Tibial nerve (tissue), 4 donors: ENCODE measurements at regions not wholly inside any gene's neighbourhood (a gene's known extent, or its start where the extent isn't known, plus 50 kb on each side); places are given as distances from the start of the nearest gene placed in this dataset.

Experiments used
- EP300 ChIP-seq, 2 donors: sonication (generic); formaldehyde crosslinking; IDR thresholded peaks; one replicate each; pipeline ENCODE4 v1.6.1; 2017; ENCODE audit warnings: antibody characterized with exemption in 2 of 2, mild to moderate bottlenecking in 1 of 2
- TF ChIP-seq, protein P1 (sequence below), 5 experiments: fragments of 200-600 bp in 3 of 5; fragments of 450-650 bp in 2 of 5; sonication (generic) in 3 of 5; IDR thresholded peaks; one replicate each; pipeline ENCODE4 v1.5.1; 2016 to 2019; ENCODE audit warnings: antibody characterized with exemption in 5 of 5, mild to moderate bottlenecking in 3 of 5, moderate library complexity in 2 of 5

DNA sequence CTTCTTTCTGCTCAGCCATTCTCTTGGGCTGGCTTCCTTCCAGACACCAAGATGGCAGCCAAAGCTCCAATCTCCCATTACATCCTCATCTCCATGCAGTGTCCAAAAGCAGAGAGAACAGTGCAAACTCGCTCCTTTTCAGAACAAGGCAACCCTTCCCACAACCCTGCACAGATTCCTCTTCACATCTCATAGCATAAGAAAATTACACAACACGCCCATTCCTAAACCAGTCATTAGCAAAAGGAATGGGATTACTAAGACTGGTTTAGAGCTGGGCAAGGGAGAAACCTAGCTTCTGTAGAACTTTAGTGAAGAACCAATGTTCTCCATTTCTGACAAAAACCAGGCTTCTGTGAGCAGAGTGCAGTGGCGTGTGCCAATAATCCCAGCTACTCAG, 51.5 kb upstream of the CTNNA1 start:
- TF ChIP-seq EP300 (IDR thresholded peaks at IDR 0.05): no peak
- TF ChIP-seq, protein P1, sequence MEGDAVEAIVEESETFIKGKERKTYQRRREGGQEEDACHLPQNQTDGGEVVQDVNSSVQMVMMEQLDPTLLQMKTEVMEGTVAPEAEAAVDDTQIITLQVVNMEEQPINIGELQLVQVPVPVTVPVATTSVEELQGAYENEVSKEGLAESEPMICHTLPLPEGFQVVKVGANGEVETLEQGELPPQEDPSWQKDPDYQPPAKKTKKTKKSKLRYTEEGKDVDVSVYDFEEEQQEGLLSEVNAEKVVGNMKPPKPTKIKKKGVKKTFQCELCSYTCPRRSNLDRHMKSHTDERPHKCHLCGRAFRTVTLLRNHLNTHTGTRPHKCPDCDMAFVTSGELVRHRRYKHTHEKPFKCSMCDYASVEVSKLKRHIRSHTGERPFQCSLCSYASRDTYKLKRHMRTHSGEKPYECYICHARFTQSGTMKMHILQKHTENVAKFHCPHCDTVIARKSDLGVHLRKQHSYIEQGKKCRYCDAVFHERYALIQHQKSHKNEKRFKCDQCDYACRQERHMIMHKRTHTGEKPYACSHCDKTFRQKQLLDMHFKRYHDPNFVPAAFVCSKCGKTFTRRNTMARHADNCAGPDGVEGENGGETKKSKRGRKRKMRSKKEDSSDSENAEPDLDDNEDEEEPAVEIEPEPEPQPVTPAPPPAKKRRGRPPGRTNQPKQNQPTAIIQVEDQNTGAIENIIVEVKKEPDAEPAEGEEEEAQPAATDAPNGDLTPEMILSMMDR (IDR thresholded peaks at IDR 0.05): no peak
